ENCODE measurements at regions not wholly inside any gene's neighbourhood (a gene's known extent, or its start where the extent isn't known, plus 50 kb on each side); places are given as distances from the start of the nearest gene placed in this dataset.

DNA sequence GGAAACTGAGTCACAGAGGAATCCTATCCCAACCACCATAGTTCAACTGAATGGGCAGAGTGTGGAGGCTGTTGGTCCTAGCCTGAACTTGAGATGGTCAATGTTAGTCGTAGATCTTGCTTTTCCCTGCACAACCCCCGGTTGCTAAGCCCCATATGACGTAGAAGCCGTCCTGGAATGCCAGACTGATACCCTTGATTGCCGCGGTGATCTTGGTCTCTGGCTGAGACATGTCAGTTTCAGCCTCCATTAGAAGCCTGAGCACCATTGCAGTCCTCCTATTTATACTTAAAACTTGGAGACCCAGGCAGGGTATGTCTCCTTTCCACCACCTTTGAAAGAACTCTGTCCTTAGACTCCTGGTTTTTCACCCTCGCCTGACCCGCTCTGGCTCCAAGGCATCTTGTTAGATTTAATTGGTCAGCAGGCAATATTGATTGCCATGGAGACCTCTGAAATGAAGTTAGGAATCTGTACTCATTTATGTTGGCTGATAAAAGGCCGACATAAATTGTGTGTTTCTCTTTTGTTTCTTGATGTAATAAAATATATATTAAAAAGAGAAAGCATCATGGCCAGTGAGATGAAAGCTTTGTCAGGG is 53.4 kb downstream of the RPLP1 start:
- no peak for DNase-seq (ENCODE audit: low read depth in 2 of 2, low spot score in 1 of 2)

DNA sequence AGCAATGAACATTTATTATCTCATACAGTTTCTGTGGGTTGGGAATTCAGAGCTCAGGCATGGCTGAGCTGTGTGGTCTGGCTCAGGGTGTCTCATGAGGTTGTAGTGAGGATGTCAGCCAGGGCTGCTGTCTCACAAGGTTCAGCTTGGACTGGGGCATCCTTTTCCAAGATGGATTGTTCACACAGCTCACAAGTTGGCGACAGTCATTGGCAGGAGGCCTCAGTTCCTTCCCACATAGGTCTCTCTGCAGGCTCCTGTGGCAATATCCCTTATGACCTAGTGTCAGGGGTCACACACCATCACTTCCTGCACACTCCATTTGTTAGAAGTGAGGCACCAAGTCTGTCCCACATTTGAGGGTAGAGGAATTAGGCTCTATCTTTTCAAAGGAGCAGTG is 56.0 kb downstream of the RPLP1 start:
- no peak for DNase-seq (ENCODE audit: low read depth in 2 of 2, low spot score in 1 of 2)

DNA sequence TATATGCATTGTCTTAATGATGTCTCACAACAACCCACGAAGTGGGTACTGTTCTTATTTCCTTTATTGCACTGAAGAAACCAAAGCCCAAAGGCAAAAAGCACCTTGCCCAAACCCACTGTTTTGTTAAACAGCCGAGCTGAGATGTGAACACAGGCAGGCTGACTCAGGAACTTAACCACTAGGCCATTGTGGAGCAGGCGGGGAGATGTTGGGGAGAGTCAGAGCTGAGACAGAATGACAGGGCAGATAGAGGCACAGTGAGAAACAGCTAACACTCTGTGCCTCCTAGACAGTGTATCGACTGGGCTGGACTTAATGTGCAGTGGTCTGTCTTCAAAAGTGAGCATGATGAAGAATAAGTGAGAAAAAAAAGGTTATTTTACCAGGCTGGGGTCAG is 56.5 kb downstream of the RPLP1 start:
- no peak for DNase-seq (ENCODE audit: low read depth in 2 of 2, low spot score in 1 of 2)

DNA sequence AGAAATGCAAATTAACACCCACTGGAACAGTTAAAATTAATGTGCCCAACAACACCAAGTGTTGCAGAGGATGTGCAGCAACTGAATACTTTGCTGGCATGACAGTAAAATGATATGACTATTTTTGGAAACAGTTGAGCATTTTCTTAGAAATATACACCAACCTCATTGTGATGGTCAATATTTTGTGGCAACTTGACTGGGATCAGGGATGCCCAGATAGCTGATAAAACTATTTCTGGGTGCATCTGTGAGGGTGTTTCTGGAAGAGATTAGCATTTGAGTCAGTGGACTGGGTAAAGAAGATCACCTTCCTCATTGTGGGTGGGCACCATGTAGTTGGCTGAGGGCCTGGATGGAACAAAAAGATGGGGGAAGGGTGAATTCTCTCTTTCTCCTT is 57.9 kb downstream of the RPLP1 start:
- no peak for DNase-seq (ENCODE audit: low read depth in 2 of 2, low spot score in 1 of 2)

DNA sequence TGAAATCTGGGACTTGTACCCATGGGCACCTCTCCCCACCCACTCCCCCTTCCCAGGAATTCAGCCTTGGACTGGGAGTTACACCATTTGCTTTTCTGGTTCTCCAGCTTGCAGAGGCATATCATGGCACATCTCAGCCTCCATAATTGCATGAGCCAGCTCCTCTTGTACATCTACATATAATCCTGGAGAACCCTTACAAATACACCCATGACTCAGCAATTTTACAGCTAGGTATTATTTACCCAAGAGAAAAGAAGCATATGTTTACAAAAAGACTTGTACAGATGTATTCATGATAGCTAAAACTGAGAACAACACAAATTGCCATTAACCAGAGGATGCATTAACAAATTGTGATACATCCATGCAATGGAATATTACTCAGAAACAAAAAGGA is 58.4 kb downstream of the RPLP1 start:
- no peak for DNase-seq (ENCODE audit: low read depth in 2 of 2, low spot score in 1 of 2)

DNA sequence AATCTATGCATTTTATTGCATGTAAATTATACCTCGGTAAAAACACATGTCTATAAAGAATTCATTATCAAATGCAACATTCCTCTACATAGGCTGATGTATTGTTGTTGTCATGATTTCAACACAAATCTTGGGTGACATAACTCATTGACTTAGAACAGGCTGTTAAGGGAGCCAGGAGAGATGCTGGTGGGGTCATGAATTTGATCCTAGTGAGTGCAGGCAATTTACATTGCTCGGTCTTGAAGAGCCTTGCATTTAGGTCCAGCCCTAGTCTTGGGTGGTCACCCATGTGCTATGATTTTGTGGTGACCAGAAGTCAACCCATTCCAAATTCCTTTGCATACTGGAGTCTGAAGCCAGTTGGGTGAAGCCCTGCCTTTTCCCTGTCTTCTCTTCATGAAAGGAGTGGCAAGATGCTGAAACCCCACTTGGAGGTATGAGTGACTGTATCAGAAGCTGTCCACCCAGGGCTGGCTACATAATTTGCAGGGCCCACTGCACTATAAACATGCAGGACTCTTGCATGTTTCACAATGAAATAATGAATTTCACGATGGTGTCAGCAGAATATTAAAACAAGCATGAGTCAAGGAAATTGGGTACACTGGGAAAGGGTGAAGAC is 59.2 kb downstream of the RPLP1 start:
- no peak for DNase-seq (ENCODE audit: low read depth in 2 of 2, low spot score in 1 of 2)

DNA sequence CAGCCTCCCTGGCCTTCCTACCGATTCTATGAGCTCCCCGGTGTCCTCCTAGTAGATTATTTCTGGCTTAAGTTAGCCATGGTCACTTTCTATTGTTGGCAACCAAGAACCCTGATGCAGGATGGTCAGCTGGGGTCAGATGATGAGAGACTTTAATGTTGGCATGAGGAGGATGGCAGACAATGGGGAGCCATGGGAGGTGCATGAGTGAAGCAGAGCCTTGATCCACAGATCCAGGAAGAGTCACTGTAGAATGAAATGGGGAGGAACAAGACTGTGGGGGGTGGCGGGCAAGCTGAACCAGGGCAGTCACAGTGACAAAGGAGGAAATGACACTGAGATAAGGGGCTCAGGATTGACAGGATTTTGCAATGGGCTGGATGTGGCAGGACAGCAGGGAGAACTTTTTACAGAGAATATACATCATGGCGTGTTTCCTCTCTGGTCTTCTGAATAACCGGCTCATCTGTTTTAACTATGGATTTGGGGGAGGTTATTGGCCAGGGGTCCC is 60.9 kb downstream of the RPLP1 start:
- no peak for DNase-seq (ENCODE audit: low read depth in 2 of 2, low spot score in 1 of 2)

DNA sequence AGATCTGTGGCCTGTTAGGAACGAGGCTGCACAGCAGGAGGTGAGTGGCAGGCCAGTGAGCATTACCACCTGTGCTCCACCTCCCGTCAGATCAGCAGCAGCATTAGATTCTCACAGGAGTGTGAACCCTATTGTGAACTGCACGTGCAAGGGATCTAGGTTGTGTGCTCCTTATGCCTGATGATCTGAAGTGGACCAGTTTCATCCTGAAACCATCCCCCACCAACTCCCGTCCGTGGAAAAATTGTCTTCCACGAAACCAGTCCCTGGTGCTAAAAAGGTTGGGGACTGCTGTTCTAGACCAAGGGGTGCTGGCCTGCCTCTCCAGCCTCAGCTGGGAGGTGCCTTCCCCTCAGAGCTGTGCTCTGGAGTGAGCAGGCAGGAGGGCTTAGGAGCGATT is 61.4 kb downstream of the RPLP1 start:
- no peak for DNase-seq (ENCODE audit: low read depth in 2 of 2, low spot score in 1 of 2)

DNA sequence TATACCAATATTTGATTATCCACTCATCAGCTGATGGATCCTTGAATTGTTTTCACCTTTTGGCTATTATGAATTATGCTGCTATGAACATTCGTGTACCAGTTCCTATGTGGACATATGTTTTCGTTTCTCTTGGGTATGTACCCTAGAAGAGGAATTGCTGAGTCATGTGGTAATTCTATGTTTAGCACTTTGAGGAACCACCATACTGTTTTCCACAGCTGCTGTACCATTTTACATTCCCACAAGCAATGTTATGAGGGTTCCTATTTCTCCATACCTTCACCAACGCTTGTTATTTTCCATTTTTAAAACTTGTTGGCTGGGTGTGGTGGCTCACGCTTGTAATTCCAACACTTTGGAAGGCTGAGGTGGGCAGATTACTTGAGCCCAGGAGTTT is 62.9 kb downstream of the RPLP1 start:
- no peak for DNase-seq (ENCODE audit: low read depth in 2 of 2, low spot score in 1 of 2)

DNA sequence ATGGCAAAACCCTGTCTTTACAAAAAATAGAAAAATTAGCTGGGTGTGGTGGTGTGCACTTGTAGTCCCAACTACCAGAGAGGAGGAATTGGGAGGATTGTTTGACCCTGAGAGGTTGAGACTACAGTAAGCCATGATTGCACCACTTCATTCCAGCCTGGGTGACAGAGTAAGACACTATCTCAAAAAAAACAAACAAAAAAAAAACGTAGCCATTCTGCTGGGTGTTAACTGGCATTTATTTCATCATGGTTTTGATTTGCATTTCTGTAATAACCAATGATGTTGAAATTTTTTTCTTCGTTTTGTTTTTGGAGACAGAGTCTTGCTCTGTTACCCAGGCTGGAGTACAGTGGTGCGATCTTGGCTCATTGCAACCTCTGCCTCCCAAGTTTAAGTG is 63.3 kb downstream of the RPLP1 start:
- no peak for DNase-seq (ENCODE audit: low read depth in 2 of 2, low spot score in 1 of 2)

DNA sequence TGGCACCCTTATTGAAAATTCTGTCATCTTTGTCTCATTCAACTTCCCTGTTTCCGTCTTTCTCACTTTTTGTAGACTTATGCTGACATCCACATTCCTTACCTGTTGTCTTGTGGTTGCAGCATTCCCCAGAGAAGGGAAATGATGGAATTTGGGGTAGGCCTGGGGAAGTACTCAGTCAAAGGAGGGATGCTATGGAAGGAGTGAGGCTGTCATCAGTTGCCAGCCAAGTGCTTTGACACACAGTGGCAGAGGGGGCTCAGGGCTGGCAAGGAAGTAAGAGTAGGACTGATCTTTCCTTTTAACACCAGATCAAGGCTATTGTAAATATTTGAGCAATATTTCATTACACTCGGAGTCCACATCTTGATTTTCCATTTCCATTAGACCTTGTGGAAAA is 64.4 kb downstream of the RPLP1 start:
- DNase-seq (ENCODE audit: low read depth in 2 of 2, low spot score in 1 of 2) = no peak

DNA sequence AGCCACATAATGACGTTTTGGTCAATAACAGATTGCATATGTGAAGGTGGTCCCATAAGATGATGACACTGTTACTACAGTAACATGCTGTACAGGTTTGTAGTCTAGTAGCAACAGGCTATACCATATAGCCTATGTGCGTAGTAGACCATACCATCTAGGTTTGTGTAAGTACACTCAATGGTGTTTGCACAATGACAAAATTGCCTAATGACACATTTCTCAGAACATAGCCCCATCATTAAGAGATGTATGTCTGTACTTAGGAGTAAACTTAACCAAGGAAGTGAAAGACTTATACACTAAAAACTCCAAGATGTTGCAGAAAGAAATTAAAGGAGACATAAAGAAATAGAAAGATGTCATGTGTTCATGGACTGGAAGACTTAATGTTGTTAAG is 66.2 kb downstream of the RPLP1 start:
- DNase-seq (ENCODE audit: low read depth in 2 of 2, low spot score in 1 of 2) = no peak

DNA sequence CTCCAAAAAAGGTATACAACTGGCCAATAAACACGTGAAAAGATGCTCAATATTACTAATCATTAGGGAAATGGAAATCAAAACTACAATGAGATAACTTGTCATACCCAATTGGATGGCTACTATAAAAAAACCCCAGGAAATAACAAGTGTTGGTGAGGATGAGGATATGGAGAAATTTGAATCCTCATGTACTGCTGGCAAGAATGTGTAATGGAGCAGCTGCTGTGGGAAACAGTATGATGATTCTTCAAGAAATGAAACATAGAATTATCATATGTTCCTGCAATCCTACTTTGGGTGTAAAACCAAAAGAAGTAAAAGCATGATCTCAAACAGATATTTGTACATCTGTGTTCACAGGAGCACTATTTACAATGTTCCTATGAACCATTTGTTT is 67.4 kb downstream of the RPLP1 start:
- no peak for DNase-seq (ENCODE audit: low read depth in 2 of 2, low spot score in 1 of 2)

DNA sequence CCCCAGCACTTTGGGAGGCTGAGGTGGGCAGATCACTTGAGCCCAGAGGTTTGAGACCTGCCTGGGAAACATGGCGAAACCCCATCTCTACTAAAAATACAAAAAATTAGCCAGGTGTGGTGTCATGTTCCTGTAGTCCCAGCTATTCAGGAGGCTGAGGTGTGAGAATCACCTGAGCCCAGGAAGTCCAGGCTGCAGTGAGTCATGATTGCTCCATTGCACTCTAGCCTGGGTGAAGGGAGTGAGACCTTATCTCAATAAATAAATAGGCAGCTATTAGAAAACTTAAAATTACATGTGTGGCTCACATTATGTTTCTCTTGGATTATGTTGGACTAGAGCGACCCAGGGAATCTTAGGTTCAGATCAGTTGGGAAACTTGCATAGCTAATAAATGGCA is 69.7 kb downstream of the RPLP1 start:
- no peak for DNase-seq (ENCODE audit: low read depth in 2 of 2, low spot score in 1 of 2)

DNA sequence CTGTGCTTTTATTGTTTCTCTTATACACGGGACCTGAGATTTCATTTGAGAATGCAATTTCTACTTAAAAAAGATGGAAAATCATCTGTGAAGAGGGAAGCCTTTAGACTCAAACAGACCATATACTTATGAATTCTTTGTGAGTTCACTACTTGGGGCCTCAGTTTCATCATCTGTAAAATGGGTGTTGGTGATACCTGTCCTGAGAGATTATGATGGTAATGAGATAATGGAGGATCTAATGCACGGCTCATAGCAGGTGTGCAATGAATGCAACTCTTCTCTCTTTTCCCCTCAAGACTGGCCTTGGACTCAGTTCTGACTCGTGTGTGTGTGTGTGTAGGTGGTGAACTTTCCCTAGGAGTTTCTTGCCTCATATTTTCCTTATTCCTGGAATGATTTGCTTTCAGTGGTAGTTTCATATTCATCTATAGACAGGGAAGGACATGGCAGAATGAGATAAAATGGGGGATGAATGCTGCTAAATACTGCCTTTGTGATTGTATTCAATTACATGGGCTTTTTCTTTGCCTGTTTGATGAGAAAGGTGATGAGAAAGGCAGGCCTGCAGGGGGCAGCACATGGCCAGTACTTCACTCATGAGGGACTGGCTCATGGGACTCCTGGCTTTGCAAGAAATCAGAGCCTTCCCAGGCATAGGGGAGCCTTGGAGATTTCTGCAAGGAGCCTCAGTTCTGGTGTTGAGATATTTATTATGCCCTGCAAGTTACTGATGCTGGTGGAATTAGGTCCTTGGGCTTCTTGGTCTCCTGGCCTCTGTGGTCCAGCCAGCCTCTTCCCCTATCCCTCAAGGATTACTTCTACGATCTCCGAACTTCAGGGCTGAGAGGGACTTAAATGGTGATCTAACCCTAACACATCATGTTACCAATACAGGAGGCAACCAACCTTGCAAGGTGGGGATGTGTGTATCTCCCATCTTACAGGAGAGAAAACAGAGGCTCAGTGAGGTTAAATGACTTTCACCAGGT is 70.7 kb downstream of the RPLP1 start:
- DNase-seq (ENCODE audit: low read depth in 2 of 2, low spot score in 1 of 2) = peak; percentile 26 to 27

DNA sequence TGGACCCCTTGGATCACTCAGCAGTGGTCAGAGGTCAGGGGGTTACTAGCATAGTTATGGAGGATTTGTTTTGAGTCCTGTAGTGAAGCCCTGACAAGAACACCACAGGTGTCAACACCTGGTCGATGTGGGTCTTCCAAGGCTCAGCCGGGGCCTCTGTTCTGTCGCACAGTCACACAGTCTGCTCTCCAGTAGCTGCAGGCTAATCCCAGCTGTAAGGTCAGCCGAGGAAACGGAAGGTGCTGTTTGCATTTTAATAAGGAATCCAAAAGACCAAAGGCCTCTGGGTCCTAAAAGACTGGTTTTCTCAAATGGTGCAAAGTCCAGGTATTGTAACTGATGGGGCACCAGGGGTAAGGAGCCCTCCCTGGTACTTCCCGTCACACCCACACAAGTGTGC is 71.7 kb downstream of the RPLP1 start:
- no peak for DNase-seq (ENCODE audit: low read depth in 2 of 2, low spot score in 1 of 2)

DNA sequence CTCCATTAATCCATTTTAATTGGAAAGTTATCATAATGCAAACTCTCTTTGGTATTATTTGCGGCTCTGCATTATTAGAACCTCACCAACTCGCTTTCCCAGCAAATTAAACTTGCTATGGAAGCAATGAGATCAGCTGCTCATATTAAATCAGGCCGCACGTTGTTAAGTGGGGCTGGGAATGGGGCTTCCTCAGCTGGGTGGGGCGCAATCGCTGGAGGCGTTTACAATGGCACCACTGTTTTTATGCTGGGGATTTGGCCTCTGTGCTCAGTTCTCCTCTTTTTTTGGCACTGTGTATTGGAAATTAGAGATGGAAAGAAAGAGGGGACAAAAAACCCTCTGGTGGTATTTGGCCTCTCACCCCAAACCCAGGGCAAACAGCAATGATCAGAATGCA is 72.2 kb downstream of the RPLP1 start:
- DNase-seq (ENCODE audit: low read depth in 2 of 2, low spot score in 1 of 2) = no peak

DNA sequence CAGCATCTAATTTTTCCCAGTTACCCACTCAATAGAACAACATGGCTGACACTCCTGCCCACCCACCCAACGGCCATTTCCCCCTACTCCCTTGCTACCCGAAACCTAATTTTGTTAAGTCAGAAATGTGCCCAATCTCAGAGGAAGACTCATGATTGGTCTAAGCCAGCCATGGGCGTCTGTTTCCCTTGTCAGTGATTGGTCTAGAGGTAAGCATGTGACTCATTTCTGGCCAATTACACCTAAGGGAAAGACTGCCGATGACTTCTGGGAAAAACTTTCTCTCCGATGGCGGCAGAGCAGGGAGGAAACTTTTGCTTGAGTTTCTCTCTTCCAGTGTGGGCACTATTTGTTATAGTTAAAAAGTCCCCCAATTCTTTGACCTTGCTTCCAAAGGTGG is 72.9 kb downstream of the RPLP1 start:
- DNase-seq (ENCODE audit: low read depth in 2 of 2, low spot score in 1 of 2) = no peak

DNA sequence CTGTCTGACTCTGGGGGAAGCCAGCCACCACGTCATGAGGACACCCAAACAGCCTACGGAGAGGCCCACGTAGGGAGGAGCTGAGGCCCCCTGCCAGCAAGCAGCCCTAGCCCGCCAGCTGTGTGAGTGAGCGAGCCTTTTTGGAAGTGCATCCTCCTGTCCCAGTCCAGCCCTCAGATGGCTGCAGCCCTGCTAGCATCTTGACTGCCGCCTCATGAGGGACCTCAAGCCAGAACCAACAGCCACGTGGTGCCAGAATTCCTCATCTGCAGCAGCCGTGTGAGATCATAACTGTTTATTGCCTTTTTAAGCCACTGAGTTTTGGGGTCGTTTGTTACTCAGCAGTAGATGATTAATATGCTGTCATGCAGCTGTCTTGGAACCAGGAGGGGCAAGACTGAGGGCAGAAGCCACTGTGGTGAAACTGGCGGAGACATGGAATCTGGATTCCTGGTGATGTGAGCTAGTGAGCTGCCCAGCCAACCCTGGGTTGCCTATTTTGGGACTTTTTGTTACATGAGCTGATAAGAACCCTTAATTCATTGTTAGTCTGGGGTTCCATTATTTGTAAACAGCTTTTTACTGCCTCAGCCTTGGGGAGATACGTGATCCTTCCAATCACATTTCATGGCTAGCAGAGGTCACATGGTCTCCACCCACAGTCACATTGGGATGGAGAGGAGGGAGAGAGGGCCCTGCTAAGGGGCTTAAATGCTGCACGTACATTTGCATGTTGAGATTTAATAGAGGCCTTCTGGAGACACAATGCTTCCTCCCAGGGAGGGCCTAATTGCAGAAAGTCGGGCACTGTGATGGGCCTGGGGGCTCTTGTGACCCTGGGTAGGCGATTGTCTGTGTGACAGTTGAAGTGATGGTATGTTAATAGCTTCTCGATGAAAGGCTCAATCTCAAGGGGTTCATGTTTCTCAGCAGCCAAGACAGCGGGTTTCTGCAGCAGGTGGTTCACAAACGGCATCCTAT is 73.8 kb downstream of the RPLP1 start:
- no peak for DNase-seq (ENCODE audit: low read depth in 2 of 2, low spot score in 1 of 2)

DNA sequence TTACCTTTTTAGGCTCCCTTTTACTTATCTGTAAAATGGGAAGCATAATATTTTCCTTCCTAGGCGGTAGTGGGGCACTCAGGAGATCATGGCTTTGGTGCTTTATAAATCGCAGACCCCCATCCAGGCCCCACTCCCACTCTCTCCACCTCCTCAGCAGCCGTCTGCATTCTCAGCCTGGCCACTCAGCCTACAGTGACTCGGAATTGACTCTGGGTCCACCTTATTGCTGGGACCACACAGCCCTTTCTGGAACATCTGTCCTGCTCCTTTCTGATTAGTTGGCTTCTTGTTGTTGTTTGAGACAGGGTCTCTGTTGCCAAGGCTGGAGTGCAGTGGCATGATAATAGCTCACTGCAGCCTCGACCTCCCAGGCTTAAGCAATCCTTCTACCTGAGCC is 76.5 kb downstream of the RPLP1 start:
- no peak for DNase-seq (ENCODE audit: low read depth in 2 of 2, low spot score in 1 of 2)
